NB4 (cell line): ENCODE measurements at regions not wholly inside any gene's neighbourhood (a gene's known extent, or its start where the extent isn't known, plus 50 kb on each side); places are given as distances from the start of the nearest gene placed in this dataset.

Source experiments
- CTCF ChIP-seq: IDR thresholded peaks from one replicate; pipeline ENCODE4 v1.5.1; 2012; ENCODE audit warnings: low read depth, low read length
- MAX ChIP-seq: IDR thresholded peaks from 2 replicates; pipeline ENCODE4 v1.6.1; 2011; ENCODE audit warnings: low read depth, low read length
- MYC ChIP-seq: IDR thresholded peaks from 2 replicates; pipeline ENCODE4 v1.6.1; 2011; ENCODE audit warnings: low read depth, low read length

- no peak for TF ChIP-seq CTCF
- no peak for TF ChIP-seq MAX
- no peak for TF ChIP-seq MYC
These were observed 207.3 kb downstream of the OTOR start for GRCh38 chr20:16955462-16955861.
